Urinary bladder (tissue), 3 donors: ENCODE measurements at regions not wholly inside any gene's neighbourhood (a gene's known extent, or its start where the extent isn't known, plus 50 kb on each side); places are given as distances from the start of the nearest gene placed in this dataset.

ENCODE experiments used
- DNase-seq: peaks from one replicate; pipeline ENCODE4 v3.0.0-alpha.2; 2015; ENCODE audit errors: extremely low spot score
- H3K27ac ChIP-seq: one replicate; pipeline ENCODE4 v1.5.1; 2013; ENCODE audit warnings: low read depth, mild to moderate bottlenecking, moderate library complexity
- H3K36me3 ChIP-seq: one replicate; pipeline ENCODE4 v1.6.1; 2013; ENCODE audit warnings: mild to moderate bottlenecking, moderate library complexity; ENCODE audit not compliant: insufficient read depth
- H3K4me1 ChIP-seq: one replicate; pipeline ENCODE4 v1.6.1; 2013; ENCODE audit warnings: mild to moderate bottlenecking, moderate library complexity; ENCODE audit not compliant: insufficient read depth
- H3K4me3 ChIP-seq: one replicate; pipeline ENCODE4 v1.5.1; 2013; ENCODE audit warnings: low read depth, low read length
- WGBS: extraction: QIAGEN DNeasy Blood & Tissue Kit; methylation state at CpG from one replicate; pipeline ENCODE4 v1.1.7; 2013; 5-methylcytosine and 5-hydroxymethylcytosine counted together
- donor health status: healthy with polysubstance abuse.
- donor health status: healthy.

DNA sequence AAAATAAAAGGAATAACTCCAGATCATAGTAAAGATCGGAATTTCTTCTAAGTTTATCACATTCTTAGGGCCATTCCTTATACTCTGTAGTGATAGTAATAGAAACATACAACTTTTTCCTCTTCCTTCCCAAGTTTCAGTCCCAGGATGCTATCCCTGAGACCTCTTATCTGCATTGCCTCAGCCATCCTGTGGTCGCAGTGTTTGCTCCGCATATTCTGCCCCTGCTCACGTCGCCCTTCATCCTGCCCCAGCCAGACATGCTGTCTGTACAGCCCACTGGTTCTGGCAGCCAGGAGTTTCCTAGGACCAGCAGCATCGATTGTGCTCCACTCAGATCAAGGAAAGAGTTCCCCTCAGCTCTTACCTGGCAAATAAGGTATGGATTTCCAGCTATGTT is 132.7 kb upstream of the ERCC6L2 start:
- Histone ChIP-seq H3K4me3 (no peak overlapping the region), H3K27ac (no peak overlapping the region), H3K36me3 (no peaks in the 10 kb centered on the region), H3K4me1 (no peaks in the 10 kb centered on the region)
- no peak for DNase-seq
- WGBS, result 66% methylated on average over 6 of the region's 6 CpGs

- DNase-seq, result no peak
- Histone ChIP-seq H3K4me3 (no peak overlapping the region), H3K27ac (no peak overlapping the region), H3K36me3 (no peaks in the 10 kb centered on the region), H3K4me1 (no peaks in the 10 kb centered on the region)
- WGBS, result 60% methylated on average over 2 of the region's 2 CpGs
These were observed 133.9 kb upstream of the ERCC6L2 start for GRCh38 chr9:95741631-95742030.

DNA sequence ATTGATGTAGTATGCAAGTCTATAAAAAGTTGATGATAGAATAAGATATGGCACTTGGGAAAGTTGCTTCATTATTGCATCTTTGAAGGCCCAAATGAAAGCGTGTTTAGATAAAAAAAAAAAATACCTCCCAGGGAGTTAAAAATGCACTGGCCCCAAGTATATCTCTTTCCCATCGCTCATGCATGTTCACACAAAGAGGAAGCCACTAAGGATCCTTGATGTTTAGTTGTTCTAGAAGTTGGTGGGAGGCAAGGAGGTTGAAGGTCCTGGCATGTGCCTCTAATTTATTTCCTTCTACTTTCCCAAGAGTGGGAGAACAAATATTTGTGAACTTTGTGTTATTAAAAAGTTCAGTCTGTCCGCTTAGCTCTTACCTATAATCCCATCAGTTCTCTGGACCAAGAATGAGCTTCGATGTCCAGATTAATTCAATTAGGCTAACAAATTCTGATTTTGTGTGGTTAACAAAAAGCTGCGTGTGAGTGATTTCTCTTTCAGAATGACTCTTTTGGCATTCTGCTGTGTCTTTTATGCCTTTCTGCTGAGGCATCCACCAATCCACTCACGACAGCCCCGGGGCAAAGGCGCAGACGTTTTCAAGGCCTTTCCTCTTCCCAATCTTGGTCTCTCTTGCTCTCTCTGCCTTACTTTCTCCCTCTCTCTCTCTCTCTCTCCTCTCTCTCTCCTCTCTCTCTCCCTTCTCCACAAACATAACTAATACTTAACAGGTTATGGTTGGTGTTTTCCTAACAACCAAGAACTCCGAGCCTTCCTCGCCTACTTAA is 135.1 kb upstream of the ERCC6L2 start:
- WGBS, result 85% methylated on average over 11 of the region's 11 CpGs
- no peak for DNase-seq
- no peaks in the 10 kb centered on the region for H3K4me1 ChIP-seq
- H3K4me3 ChIP-seq, result no peak overlapping the region
- H3K27ac ChIP-seq, result no peak overlapping the region
- no peaks in the 10 kb centered on the region for H3K36me3 ChIP-seq

DNA sequence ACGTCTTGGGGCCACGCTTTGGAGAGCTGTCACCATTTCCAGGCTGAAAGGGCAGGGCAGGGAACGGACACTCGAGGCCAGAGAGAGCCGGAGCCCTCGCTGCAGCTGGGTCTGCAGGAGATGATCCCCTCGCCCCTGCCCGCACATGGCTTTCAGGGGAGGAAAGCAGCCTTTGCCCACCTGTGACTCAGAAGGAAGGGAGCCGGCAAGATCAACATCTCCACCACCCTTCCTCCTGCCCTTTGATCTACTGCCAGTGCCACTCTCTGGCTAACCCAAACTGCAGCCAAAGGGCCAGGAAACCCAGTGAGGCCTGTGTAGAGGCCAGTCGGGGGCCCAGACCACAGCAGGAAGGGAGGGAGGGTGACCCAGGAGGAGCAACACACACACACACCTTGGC is 137.1 kb upstream of the ERCC6L2 start:
- H3K4me1 ChIP-seq, result no peaks in the 10 kb centered on the region
- WGBS, result 89% methylated on average over 10 of the region's 10 CpGs
- no peaks in the 10 kb centered on the region for H3K36me3 ChIP-seq
- H3K4me3 ChIP-seq, result no peak overlapping the region
- DNase-seq, result no peak
- no peak overlapping the region for H3K27ac ChIP-seq

DNA sequence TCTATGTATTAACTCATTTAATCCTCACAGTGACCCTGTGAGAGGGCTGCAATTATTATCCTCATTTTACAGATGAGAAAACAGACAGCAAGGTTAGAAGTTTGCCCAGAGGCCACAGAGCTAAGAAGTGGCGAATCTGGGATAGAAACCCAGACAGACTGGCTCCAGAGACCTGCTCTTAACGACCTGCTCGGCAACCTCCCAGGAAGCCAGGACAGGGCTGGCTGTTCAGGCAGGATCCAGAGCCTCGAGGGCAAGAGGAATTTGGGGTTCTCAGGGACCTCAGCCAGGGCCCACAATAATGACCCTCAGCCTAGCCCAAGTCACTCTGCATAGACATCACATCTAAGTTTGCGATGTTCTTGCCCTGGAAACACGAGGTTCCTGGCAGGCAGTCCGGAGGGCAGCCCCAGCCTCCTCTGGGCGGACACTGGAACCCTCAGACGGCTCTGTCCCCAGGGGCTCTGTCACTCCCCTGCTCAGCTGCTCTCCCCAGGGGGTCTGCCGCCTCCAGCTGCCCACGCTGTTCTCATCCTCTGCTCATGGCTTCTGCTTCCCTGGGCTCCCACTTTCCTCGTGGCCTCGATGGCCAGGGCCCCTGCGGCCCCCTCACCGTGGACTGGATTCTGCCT is 138.5 kb upstream of the ERCC6L2 start:
- DNase-seq, result no peak
- 77% methylated on average over 15 of the region's 15 CpGs for whole genome bisulfite sequencing
- Histone ChIP-seq H3K36me3 (no peaks in the 10 kb centered on the region), H3K4me3 (no peak overlapping the region), H3K27ac (no peak overlapping the region), H3K4me1 (peaks cover 1% of the 10 kb centered on the region)

DNA sequence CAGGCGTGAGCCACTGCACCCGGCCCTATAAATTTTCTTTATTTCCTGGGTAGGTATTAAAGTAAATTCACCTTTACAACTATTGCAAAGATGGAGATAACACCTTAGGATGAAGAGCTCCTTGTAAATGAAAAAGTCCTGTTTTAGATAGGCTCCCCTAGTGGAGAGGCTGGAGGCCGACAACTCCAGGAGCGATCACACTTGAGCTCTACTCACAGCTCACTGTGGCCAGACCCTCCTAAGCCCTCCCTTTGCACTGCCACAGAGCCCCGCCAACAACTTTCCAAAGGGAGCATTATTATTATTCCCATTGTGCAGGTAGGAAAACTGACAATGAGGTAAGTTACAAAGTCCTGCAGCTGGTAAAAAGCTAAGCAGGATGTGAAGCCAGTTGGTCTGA is 139.1 kb upstream of the ERCC6L2 start:
- no peaks in the 10 kb centered on the region for H3K36me3 ChIP-seq
- DNase-seq, result no peak
- peaks cover 1% of the 10 kb centered on the region for H3K4me1 ChIP-seq
- no peak overlapping the region for H3K4me3 ChIP-seq
- 92% methylated on average over 5 of the region's 5 CpGs for WGBS
- no peak overlapping the region for H3K27ac ChIP-seq

DNA sequence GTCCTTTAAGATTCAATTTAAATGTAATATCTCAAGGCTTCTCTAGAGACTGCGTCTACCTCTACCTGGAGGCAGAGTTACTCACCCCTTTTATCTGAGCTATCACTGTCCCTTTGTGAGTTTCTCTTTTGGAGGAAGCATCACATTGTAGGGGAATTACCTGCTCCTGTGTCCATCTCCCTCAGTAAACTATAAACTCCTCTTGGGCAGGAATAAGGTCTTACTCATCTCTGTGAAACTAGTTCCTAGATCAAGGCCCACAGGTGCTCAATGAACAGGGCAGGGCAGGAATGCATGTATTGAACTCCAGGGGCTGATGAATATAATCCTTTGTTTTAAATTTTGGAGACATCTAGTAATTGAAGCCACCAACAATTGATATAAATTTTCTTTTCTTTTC is 139.8 kb upstream of the ERCC6L2 start:
- H3K4me3 ChIP-seq, result no peak overlapping the region
- H3K27ac ChIP-seq, result no peak overlapping the region
- H3K36me3 ChIP-seq, result no peaks in the 10 kb centered on the region
- H3K4me1 ChIP-seq, result peaks cover 1% of the 10 kb centered on the region
- 98% methylated on average over 1 of the region's 1 CpG for WGBS
- no peak for DNase-seq

GRCh38 chr9:95733741-95734666 is 141.5 kb upstream of the ERCC6L2 start:
- DNase-seq, result no peak
- no peak overlapping the region for H3K4me3 ChIP-seq
- no peak overlapping the region for H3K27ac ChIP-seq
- H3K36me3 ChIP-seq, result no peaks in the 10 kb centered on the region
- H3K4me1 ChIP-seq, result peaks cover 1% of the 10 kb centered on the region
- 83% methylated on average over 12 of the region's 12 CpGs for WGBS

- WGBS, result 49% methylated on average over 6 of the region's 6 CpGs
- no peak for DNase-seq
- H3K4me3 ChIP-seq, result no peak overlapping the region
- H3K4me1 ChIP-seq, result peaks cover 1% of the 10 kb centered on the region
- no peaks in the 10 kb centered on the region for H3K36me3 ChIP-seq
- H3K27ac ChIP-seq, result no peak overlapping the region
These were observed 142.4 kb upstream of the ERCC6L2 start for GRCh38 chr9:95732802-95733688.

GRCh38 chr9:95731876-95732275 is 143.6 kb upstream of the ERCC6L2 start:
- Histone ChIP-seq H3K4me1 (peaks cover 1% of the 10 kb centered on the region), H3K36me3 (no peaks in the 10 kb centered on the region), H3K4me3 (no peak overlapping the region), H3K27ac (no peak overlapping the region)
- no peak for DNase-seq
- 81% methylated on average over 3 of the region's 3 CpGs for WGBS

GRCh38 chr9:95729669-95730368 is 145.7 kb upstream of the ERCC6L2 start:
- H3K36me3 ChIP-seq, result no peaks in the 10 kb centered on the region
- WGBS, result 69% methylated on average over 5 of the region's 5 CpGs
- H3K27ac ChIP-seq, result no peak overlapping the region
- H3K4me3 ChIP-seq, result no peak overlapping the region
- DNase-seq, result no peak
- peaks cover 1% of the 10 kb centered on the region for H3K4me1 ChIP-seq

DNA sequence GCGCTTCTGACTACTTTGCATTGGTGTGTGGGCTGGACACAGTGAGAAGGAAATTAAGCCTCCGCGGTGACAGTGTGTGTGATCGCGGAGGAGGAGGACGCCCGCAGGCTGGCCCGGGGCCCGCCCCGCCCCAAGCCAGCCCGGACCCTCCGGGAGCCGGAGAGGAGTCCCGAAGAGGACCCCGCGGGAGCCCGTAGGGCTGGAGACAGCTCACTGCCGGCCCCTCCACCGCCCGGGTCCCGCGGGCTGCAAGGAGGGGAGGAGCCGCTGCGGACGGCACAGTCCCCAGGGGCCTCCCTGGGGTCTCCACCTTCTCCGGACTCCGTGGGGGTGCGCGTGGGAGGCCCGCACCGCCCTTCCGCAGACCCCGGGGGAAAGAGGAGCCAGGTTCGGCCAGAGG is 146.4 kb upstream of the ERCC6L2 start:
- Histone ChIP-seq H3K27ac (no peak overlapping the region), H3K4me3 (no peak overlapping the region), H3K4me1 (peaks cover 1% of the 10 kb centered on the region), H3K36me3 (no peaks in the 10 kb centered on the region)
- DNase-seq, result no peak
- WGBS, result 96% methylated on average over 34 of the region's 34 CpGs
